Esophagus squamous epithelium (tissue), 4 donors: ENCODE measurements at regions not wholly inside any gene's neighbourhood (a gene's known extent, or its start where the extent isn't known, plus 50 kb on each side); places are given as distances from the start of the nearest gene placed in this dataset.

Experiments
- POLR2A ChIP-seq, 4 donors: fragments of 450-650 bp; IDR thresholded peaks; one replicate each; pipeline ENCODE4 v1.6.1; 2017; ENCODE audit warnings: antibody characterized with exemption in 4 of 4, mild to moderate bottlenecking in 4 of 4, moderate library complexity in 3 of 4
- TF ChIP-seq, protein P1 (sequence below), 6 experiments: fragments of 450-650 bp in 4 of 6; fragments of 200-600 bp in 2 of 6; sonication (generic) in 2 of 6; IDR thresholded peaks; one replicate each; pipeline ENCODE4 v1.5.1; 2016 to 2019; ENCODE audit warnings: antibody characterized with exemption in 6 of 6, mild to moderate bottlenecking in 4 of 6, moderate library complexity in 4 of 6

DNA sequence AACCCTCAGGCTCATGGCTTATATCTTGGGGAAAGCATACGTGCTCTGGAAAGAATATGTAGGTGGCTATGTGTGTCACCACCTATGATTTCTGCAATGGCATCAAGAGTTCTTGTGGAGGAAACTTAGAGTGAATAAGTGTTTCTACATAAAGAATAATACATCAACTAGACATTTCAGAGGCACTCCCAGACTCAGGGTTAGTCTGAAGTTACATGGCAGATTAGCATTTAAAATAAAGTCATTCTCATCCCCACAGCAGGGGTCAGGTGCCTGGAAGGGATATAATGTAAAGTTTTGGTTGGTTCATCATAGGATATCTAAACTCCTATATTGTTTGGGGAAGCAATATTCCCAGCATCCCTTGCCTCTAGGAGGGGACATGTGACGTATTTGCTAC is 182.1 kb downstream of the PCTP start:
- TF ChIP-seq, protein P1, sequence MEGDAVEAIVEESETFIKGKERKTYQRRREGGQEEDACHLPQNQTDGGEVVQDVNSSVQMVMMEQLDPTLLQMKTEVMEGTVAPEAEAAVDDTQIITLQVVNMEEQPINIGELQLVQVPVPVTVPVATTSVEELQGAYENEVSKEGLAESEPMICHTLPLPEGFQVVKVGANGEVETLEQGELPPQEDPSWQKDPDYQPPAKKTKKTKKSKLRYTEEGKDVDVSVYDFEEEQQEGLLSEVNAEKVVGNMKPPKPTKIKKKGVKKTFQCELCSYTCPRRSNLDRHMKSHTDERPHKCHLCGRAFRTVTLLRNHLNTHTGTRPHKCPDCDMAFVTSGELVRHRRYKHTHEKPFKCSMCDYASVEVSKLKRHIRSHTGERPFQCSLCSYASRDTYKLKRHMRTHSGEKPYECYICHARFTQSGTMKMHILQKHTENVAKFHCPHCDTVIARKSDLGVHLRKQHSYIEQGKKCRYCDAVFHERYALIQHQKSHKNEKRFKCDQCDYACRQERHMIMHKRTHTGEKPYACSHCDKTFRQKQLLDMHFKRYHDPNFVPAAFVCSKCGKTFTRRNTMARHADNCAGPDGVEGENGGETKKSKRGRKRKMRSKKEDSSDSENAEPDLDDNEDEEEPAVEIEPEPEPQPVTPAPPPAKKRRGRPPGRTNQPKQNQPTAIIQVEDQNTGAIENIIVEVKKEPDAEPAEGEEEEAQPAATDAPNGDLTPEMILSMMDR (IDR thresholded peaks at IDR 0.05): no peak
- TF ChIP-seq POLR2A (IDR thresholded peaks at IDR 0.05): no peak
